SK-N-SH treated with all-trans-retinoic acid at 6 μM for 48 hours (cell line): ENCODE measurements at regions not wholly inside any gene's neighbourhood (a gene's known extent, or its start where the extent isn't known, plus 50 kb on each side); places are given as distances from the start of the nearest gene placed in this dataset.

ENCODE experiments used
- ATAC-seq: fragments of 200-7000 bp; cut with Tn5 transposase; 3 replicates; pipeline ENCODE4 v1.9.1; 2020; ENCODE audit warnings: mild to moderate bottlenecking, moderate library complexity
- ARNTL ChIP-seq: fragments of 450-650 bp; formaldehyde crosslinking; IDR thresholded peaks from 2 replicates; pipeline ENCODE4 v1.5.0; 2020; ENCODE audit warnings: low read depth, mild to moderate bottlenecking, moderate library complexity, borderline replicate concordance
- BACH2 ChIP-seq: fragments of 250-450 bp; sonication (Bioruptor Pico); IDR thresholded peaks from 2 replicates; pipeline ENCODE4 v1.9.0; 2021; ENCODE audit warnings: mild to moderate bottlenecking, borderline replicate concordance
- CREB5 ChIP-seq: fragments of 250-450 bp; sonication (Bioruptor Pico); IDR thresholded peaks from 2 replicates; pipeline ENCODE4 v1.5.1; 2020; ENCODE audit warnings: low read depth, mild to moderate bottlenecking, moderate library complexity
- CSRNP3 ChIP-seq: fragments of 250-450 bp; sonication (Bioruptor Pico); IDR thresholded peaks from 2 replicates; pipeline ENCODE4 v1.5.1; 2021; ENCODE audit warnings: mild to moderate bottlenecking, moderate library complexity
- ESRRG ChIP-seq: fragments of 250-450 bp; sonication (Bioruptor Pico); IDR thresholded peaks from 2 replicates; pipeline ENCODE4 v1.6.1; 2021; ENCODE audit warnings: mild to moderate bottlenecking
- GLIS3 ChIP-seq: fragments of 250-450 bp; sonication (Bioruptor Pico); IDR thresholded peaks from 2 replicates; pipeline ENCODE4 v1.5.0; 2020; ENCODE audit warnings: mild to moderate bottlenecking, moderate library complexity
- ISL1 ChIP-seq: fragments of 250-450 bp; sonication (Bioruptor Pico); IDR thresholded peaks from 2 replicates; pipeline ENCODE4 v2.1.2; 2022; ENCODE audit warnings: mild to moderate bottlenecking, moderate library complexity
- OSR1 ChIP-seq: fragments of 250-450 bp; sonication (Bioruptor Pico); IDR thresholded peaks from 2 replicates; pipeline ENCODE4 v1.8.0; 2022; ENCODE audit warnings: moderate library complexity, mild to moderate bottlenecking, inconsistent platforms
- PATZ1 ChIP-seq: fragments of 250-450 bp; sonication (Bioruptor Pico); IDR thresholded peaks from 2 replicates; pipeline ENCODE4 v1.8.0; 2020; ENCODE audit warnings: mild to moderate bottlenecking, moderate library complexity, borderline replicate concordance
- POU6F1 ChIP-seq: fragments of 250-450 bp; sonication (Bioruptor Pico); IDR thresholded peaks from 2 replicates; pipeline ENCODE4 v1.8.0; 2021; ENCODE audit warnings: low read depth, mild to moderate bottlenecking, moderate library complexity, borderline replicate concordance
- PPARA ChIP-seq: fragments of 250-450 bp; sonication (Bioruptor Pico); IDR thresholded peaks from 2 replicates; pipeline ENCODE4 v1.5.0; 2020; ENCODE audit warnings: mild to moderate bottlenecking, borderline replicate concordance
- RARB ChIP-seq: fragments of 250-450 bp; sonication (Bioruptor Pico); IDR thresholded peaks from 2 replicates; pipeline ENCODE4 v1.8.0; 2021; ENCODE audit warnings: mild to moderate bottlenecking, moderate library complexity
- SNAI2 ChIP-seq: fragments of 250-450 bp; sonication (Bioruptor Pico); IDR thresholded peaks from 2 replicates; pipeline ENCODE4 v1.5.0; 2020; ENCODE audit warnings: mild to moderate bottlenecking, moderate library complexity
- TCF4 ChIP-seq: fragments of 250-450 bp; sonication (Bioruptor Pico); IDR thresholded peaks from 2 replicates; pipeline ENCODE4 v1.8.0; 2021; ENCODE audit warnings: mild to moderate bottlenecking, moderate library complexity, borderline replicate concordance
- TOX ChIP-seq: fragments of 250-450 bp; sonication (Bioruptor Pico); IDR thresholded peaks from 2 replicates; pipeline ENCODE4 v1.8.0; 2021; ENCODE audit warnings: mild to moderate bottlenecking, moderate library complexity, borderline replicate concordance
- TSHZ2 ChIP-seq: fragments of 250-450 bp; sonication (Bioruptor Pico); IDR thresholded peaks from 2 replicates; pipeline ENCODE4 v1.5.0; 2020; ENCODE audit warnings: mild to moderate bottlenecking, moderate library complexity
- ZC3H10 ChIP-seq: fragments of 250-450 bp; sonication (Bioruptor Pico); IDR thresholded peaks from 2 replicates; pipeline ENCODE4 v1.5.1; 2021; ENCODE audit warnings: mild to moderate bottlenecking, moderate library complexity
- ZFP3 ChIP-seq: fragments of 250-450 bp; sonication (Bioruptor Pico); IDR thresholded peaks from 2 replicates; pipeline ENCODE4 v1.5.0; 2020; ENCODE audit warnings: mild to moderate bottlenecking, moderate library complexity
- ZFP30 ChIP-seq: fragments of 450-650 bp; formaldehyde crosslinking; IDR thresholded peaks from 2 replicates; pipeline ENCODE4 v1.5.0; 2022; ENCODE audit warnings: mild to moderate bottlenecking, moderate library complexity
- ZNF565 ChIP-seq: fragments of 450-650 bp; formaldehyde crosslinking; conservative IDR thresholded peaks from 2 replicates; pipeline ENCODE4 v1.5.0; 2020; ENCODE audit warnings: low read depth, mild to moderate bottlenecking, moderate library complexity
- ZNF70 ChIP-seq: fragments of 450-650 bp; formaldehyde crosslinking; IDR thresholded peaks from 2 replicates; pipeline ENCODE4 v1.5.0; 2020; ENCODE audit warnings: mild to moderate bottlenecking, moderate library complexity
- ZNF8 ChIP-seq: fragments of 450-650 bp; formaldehyde crosslinking; IDR thresholded peaks from 2 replicates; pipeline ENCODE4 v1.5.0; 2020; ENCODE audit warnings: mild to moderate bottlenecking, moderate library complexity

- TF ChIP-seq PPARA (CRISPR knock-in tag) (no peak), TOX (CRISPR knock-in tag) (no peak), BACH2 (CRISPR knock-in tag) (no peak), ZNF565 (no peak)
Observed at GRCh38 chr12:90896821-90897220, 58.2 kb downstream of the CCER1 start (continued).

GRCh38 chr12:90896164-90896563 is 58.8 kb downstream of the CCER1 start:
- ATAC-seq, result peak; percentile 70

GRCh38 chr12:90888316-90888715 is 66.7 kb downstream of the CCER1 start:
- TF ChIP-seq GLIS3 (no peak), ZFP3 (no peak), ZFP30 (CRISPR knock-in tag) (no peak), ARNTL (CRISPR knock-in tag) (no peak), ESRRG (CRISPR knock-in tag) (no peak), CREB5 (no peak), ZNF565 (no peak), ZNF8 (CRISPR knock-in tag) (no peak), OSR1 (CRISPR knock-in tag) (no peak), ZC3H10 (no peak), ZNF70 (CRISPR knock-in tag) (no peak), PATZ1 (CRISPR knock-in tag) (no peak), TOX (CRISPR knock-in tag) (no peak), POU6F1 (CRISPR knock-in tag) (no peak), RARB (CRISPR knock-in tag) (no peak), CSRNP3 (CRISPR knock-in tag) (no peak), PPARA (CRISPR knock-in tag) (no peak), BACH2 (CRISPR knock-in tag) (no peak)
- ATAC-seq, result no peak

More at GRCh38 chr12:90896164-90896563, 58.8 kb downstream of the CCER1 start:
- TF ChIP-seq ISL1 (CRISPR knock-in tag) (0 out of 2 replicates have a peak, but pooled peaks have one; percentile 25), ZC3H10 (no peak), ZFP30 (CRISPR knock-in tag) (no peak), CSRNP3 (CRISPR knock-in tag) (no peak)
- TF ChIP-seq, all 23 proteins: peak for 1

GRCh38 chr12:90883456-90883855 is 71.5 kb downstream of the CCER1 start:
- no peak for ATAC-seq
- TF ChIP-seq TOX (CRISPR knock-in tag) (no peak), TSHZ2 (CRISPR knock-in tag) (no peak), BACH2 (CRISPR knock-in tag) (no peak), POU6F1 (CRISPR knock-in tag) (no peak), ZNF70 (CRISPR knock-in tag) (no peak), RARB (CRISPR knock-in tag) (no peak), ZNF8 (CRISPR knock-in tag) (no peak), GLIS3 (no peak), ZFP30 (CRISPR knock-in tag) (no peak), TCF4 (CRISPR knock-in tag) (no peak), SNAI2 (CRISPR knock-in tag) (no peak), ARNTL (CRISPR knock-in tag) (no peak), ZNF565 (no peak), ESRRG (CRISPR knock-in tag) (no peak)
